ENCODE measurements at regions not wholly inside any gene's neighbourhood (a gene's known extent, or its start where the extent isn't known, plus 50 kb on each side); places are given as distances from the start of the nearest gene placed in this dataset.

DNA sequence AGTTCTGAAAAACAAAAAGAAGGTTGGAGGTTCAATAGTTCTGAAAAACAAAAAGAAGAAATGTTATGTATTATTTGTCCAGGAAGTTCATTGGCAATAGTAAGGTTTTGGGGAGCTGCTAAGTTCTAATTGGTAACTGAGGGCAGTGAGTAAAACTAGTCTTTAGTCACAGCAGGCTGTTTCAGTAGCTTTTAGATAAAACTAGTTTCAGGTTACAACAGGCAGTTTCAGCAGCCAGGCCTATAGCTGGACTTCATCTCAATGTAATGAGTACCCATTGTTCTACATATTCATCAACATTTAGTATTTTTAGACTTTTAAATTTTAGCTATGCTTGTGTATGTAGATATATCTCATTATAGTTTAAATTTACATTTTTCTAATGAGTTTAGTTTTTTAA is 639.3 kb downstream of the TOX3 start:
- TF ChIP-seq POLR2AphosphoS5 (IDR thresholded peaks at IDR 0.05; ENCODE audit: borderline replicate concordance, low read depth, low read length): no peak
- TF ChIP-seq EZH2 (IDR thresholded peaks at IDR 0.05): no peak

Data from SK-N-MC (cell line).